HG02973 (cell line): ENCODE measurements at regions not wholly inside any gene's neighbourhood (a gene's known extent, or its start where the extent isn't known, plus 50 kb on each side); places are given as distances from the start of the nearest gene placed in this dataset.
A peak's percentile ranks its signal among the peaks of the same experiment; 100 is the strongest.

ENCODE experiments used
- ATAC-seq: cut with Tn5 transposase; IDR thresholded peaks from one replicate; pipeline ENCODE4 v1.9.1; 2021; ENCODE audit warnings: moderate library complexity; ENCODE audit not compliant: unreplicated experiment

DNA sequence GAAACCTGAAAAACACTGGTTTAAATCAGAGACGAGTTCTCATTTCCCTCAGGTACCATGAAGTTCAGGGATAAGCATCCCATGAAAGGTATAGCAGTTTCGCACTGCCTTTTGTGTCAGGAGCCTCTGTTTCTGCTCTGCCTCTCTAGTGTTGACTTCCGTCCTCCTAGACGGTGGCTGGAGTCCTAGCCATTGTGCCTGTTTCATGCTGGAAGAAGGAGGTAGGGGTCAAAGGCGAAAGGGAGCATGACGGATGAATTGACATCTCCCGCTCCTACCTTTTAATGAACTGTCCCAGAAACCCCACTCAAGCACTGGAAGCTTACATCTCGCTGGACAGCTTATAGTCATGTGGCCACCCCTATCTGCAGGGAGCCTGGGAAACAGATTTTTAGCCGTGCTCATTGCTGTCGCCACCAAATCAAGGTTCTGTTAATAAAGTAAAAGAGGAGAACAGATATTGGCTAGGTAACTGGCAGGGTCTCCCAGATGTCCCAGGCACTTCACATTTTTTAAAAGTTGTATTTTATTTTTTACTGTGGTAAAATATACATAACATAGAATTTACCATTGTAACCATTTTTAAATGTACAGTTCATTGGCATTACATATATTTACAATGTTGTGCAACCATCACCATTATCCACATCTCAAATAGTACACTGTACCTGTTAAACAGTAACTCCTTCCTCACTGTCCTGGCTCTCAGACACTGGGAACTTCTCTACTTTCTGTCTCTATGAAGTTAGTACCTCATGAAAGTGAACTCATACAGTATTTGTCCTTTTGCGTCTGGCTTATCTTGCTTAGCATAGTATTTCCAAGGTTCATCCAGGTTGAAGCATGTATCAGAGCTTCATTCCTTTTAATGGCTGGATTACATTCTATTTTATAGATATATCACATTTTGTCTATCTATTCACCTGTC lies 55.0 kb upstream of the CTLA4 start:
- no peak for ATAC-seq

GRCh38 chr2:203813684-203814083 lies 53.9 kb upstream of the CTLA4 start:
- ATAC-seq: no peak

- peak; percentile 90 for ATAC-seq
These were observed 52.7 kb upstream of the CTLA4 start for GRCh38 chr2:203814661-203815540.

GRCh38 chr2:203815541-203815898 lies 52.1 kb upstream of the CTLA4 start:
- no peak for ATAC-seq

DNA sequence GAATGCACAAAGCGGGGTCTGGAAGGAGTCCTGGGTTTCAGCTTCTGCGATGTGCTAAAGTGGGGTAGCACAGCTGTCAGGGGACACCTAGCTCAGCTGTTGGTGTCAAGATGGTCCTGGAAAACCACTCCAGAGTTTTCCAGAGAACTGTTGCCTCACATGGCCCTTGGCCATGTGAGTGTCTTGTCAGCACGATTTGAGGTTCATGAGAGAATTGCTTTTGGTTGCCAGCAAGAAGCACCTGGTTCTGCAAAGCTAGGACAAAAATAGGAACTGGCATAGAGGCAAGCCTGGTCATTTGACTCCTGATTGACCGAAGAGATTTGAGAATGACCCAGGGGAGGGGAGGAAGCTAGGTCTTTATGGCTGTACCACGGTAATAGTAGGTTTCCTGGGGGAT lies 50.4 kb upstream of the CTLA4 start:
- ATAC-seq: no peak
